Neural crest cell (in vitro differentiated cells): ENCODE measurements at regions not wholly inside any gene's neighbourhood (a gene's known extent, or its start where the extent isn't known, plus 50 kb on each side); places are given as distances from the start of the nearest gene placed in this dataset.

ENCODE experiments used
- DNase-seq: peaks from one replicate; pipeline ENCODE4 v3.0.0; 2021; ENCODE audit warnings: low read depth, mixed read lengths, low spot score
- H3K27ac Mint-ChIP-seq: one replicate; pipeline ENCODE4 v1.8.0; 2021; ENCODE audit warnings: mild to moderate bottlenecking, mixed read lengths; ENCODE audit not compliant: unreplicated experiment
- H3K27me3 Mint-ChIP-seq: 2 replicates; pipeline ENCODE4 v1.8.0; 2021; ENCODE audit warnings: low read depth, mild to moderate bottlenecking, mixed read lengths
- H3K36me3 Mint-ChIP-seq: 2 replicates; pipeline ENCODE4 v1.8.0; 2021; ENCODE audit warnings: low read depth, mild to moderate bottlenecking, mixed read lengths
- H3K4me1 Mint-ChIP-seq: 2 replicates; pipeline ENCODE4 v1.8.0; 2021; ENCODE audit warnings: mixed read lengths
- H3K4me3 Mint-ChIP-seq: one replicate; pipeline ENCODE4 v1.8.0; 2021; ENCODE audit warnings: mild to moderate bottlenecking, mixed read lengths
- H3K9me3 Mint-ChIP-seq: 2 replicates; pipeline ENCODE4 v1.8.0; 2021; ENCODE audit warnings: mixed read lengths
- CTCF ChIP-seq: fragments of 200-600 bp; sonication (generic); conservative IDR thresholded peaks from 2 replicates; pipeline ENCODE4 v1.5.0; 2021; ENCODE audit warnings: antibody characterized with exemption, mild to moderate bottlenecking

GRCh38 chr7:54398863-54399262, 143.3 kb upstream of the VSTM2A start:
- TF ChIP-seq CTCF, result no peak
- H3K27me3 Mint-ChIP-seq, result no peaks in the 10 kb centered on the region
- peaks cover under 1% of the 10 kb centered on the region for H3K9me3 Mint-ChIP-seq
- no peak overlapping the region for H3K4me3 Mint-ChIP-seq
- no peaks in the 10 kb centered on the region for H3K36me3 Mint-ChIP-seq
- no peak overlapping the region for H3K27ac Mint-ChIP-seq
- DNase-seq, result no peak
- H3K4me1 Mint-ChIP-seq, result peaks cover 6% of the 10 kb centered on the region

GRCh38 chr7:54409917-54410316, 132.3 kb upstream of the VSTM2A start:
- no peak overlapping the region for H3K27ac Mint-ChIP-seq
- peaks cover 8% of the 10 kb centered on the region for H3K36me3 Mint-ChIP-seq
- no peak for TF ChIP-seq CTCF

GRCh38 chr7:54416678-54417077, 125.5 kb upstream of the VSTM2A start:
- TF ChIP-seq CTCF, result no peak
- H3K27me3 Mint-ChIP-seq, result no peaks in the 10 kb centered on the region
- H3K4me3 Mint-ChIP-seq, result no peak overlapping the region
- H3K36me3 Mint-ChIP-seq, result peaks cover 4% of the 10 kb centered on the region
- peaks cover 5% of the 10 kb centered on the region for H3K9me3 Mint-ChIP-seq
- no peaks in the 10 kb centered on the region for H3K4me1 Mint-ChIP-seq
- H3K27ac Mint-ChIP-seq, result peak overlapping the region; percentile 65
- DNase-seq, result no peak

More at GRCh38 chr7:54409917-54410316, 132.3 kb upstream of the VSTM2A start:
- DNase-seq, result no peak
- H3K9me3 Mint-ChIP-seq, result peaks cover 11% of the 10 kb centered on the region
- H3K4me3 Mint-ChIP-seq, result no peak overlapping the region
- H3K27me3 Mint-ChIP-seq, result peaks cover 5% of the 10 kb centered on the region
- H3K4me1 Mint-ChIP-seq, result no peaks in the 10 kb centered on the region

- Mint-ChIP-seq H3K4me1 (no peaks in the 10 kb centered on the region), H3K9me3 (no peaks in the 10 kb centered on the region), H3K27me3 (no peaks in the 10 kb centered on the region), H3K36me3 (no peaks in the 10 kb centered on the region), H3K4me3 (no peak overlapping the region), H3K27ac (no peak overlapping the region)
- TF ChIP-seq CTCF, result no peak
- DNase-seq, result no peak
Measured at GRCh38 chr7:54419209-54419608, 123.0 kb upstream of the VSTM2A start.

- Mint-ChIP-seq H3K9me3 (peaks cover 2% of the 10 kb centered on the region), H3K4me3 (no peak overlapping the region), H3K36me3 (no peaks in the 10 kb centered on the region), H3K27ac (no peak overlapping the region), H3K27me3 (no peaks in the 10 kb centered on the region), H3K4me1 (no peaks in the 10 kb centered on the region)
- DNase-seq, result no peak
- TF ChIP-seq CTCF, result no peak
Measured at GRCh38 chr7:54426406-54426805, 115.8 kb upstream of the VSTM2A start.

GRCh38 chr7:54429111-54429510, 113.1 kb upstream of the VSTM2A start:
- TF ChIP-seq CTCF, result no peak
- Mint-ChIP-seq H3K4me3 (no peak overlapping the region), H3K27me3 (no peaks in the 10 kb centered on the region), H3K4me1 (no peaks in the 10 kb centered on the region), H3K36me3 (no peaks in the 10 kb centered on the region), H3K27ac (no peak overlapping the region), H3K9me3 (peaks cover 2% of the 10 kb centered on the region)
- no peak for DNase-seq
